B cell (primary cell): ENCODE measurements at regions not wholly inside any gene's neighbourhood (a gene's known extent, or its start where the extent isn't known, plus 50 kb on each side); places are given as distances from the start of the nearest gene placed in this dataset.

Experiments used
- EZH2 ChIP-seq: IDR thresholded peaks from 2 replicates; pipeline ENCODE4 v1.6.1; 2012; ENCODE audit warnings: borderline replicate concordance, low read depth, mild to moderate bottlenecking, moderate library complexity, low read length; ENCODE audit not compliant: insufficient read depth, poor library complexity, severe bottlenecking
- TF ChIP-seq, protein P1 (sequence below): fragments of 200-600 bp; IDR thresholded peaks from one replicate; pipeline ENCODE4 v1.8.0; 2022; ENCODE audit warnings: antibody characterized with exemption, mild to moderate bottlenecking

DNA sequence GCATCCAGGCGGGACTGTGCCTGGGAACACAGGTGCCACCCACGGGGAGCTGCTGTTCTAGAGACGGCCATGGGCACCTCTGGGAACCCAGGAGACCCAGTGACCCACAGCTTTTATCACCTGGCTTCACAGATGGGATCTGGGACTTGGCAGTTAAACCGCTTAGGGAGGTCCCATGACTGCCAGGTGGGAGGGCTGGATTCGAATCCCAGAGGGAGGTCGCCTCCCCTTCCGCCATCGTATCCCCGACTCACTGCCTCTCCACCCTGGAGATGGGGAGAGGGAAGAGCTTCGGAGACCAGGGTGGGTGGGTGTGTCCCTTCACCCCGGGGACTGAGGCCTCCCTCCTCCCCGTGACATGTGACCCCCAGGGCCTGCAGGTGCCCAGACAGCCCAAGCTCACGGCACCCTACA lies 169.4 kb downstream of the RTP5 start:
- TF ChIP-seq, protein P1, sequence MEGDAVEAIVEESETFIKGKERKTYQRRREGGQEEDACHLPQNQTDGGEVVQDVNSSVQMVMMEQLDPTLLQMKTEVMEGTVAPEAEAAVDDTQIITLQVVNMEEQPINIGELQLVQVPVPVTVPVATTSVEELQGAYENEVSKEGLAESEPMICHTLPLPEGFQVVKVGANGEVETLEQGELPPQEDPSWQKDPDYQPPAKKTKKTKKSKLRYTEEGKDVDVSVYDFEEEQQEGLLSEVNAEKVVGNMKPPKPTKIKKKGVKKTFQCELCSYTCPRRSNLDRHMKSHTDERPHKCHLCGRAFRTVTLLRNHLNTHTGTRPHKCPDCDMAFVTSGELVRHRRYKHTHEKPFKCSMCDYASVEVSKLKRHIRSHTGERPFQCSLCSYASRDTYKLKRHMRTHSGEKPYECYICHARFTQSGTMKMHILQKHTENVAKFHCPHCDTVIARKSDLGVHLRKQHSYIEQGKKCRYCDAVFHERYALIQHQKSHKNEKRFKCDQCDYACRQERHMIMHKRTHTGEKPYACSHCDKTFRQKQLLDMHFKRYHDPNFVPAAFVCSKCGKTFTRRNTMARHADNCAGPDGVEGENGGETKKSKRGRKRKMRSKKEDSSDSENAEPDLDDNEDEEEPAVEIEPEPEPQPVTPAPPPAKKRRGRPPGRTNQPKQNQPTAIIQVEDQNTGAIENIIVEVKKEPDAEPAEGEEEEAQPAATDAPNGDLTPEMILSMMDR: no peak
- TF ChIP-seq EZH2: no peak
